ENCODE measurements at regions not wholly inside any gene's neighbourhood (a gene's known extent, or its start where the extent isn't known, plus 50 kb on each side); places are given as distances from the start of the nearest gene placed in this dataset.

DNA sequence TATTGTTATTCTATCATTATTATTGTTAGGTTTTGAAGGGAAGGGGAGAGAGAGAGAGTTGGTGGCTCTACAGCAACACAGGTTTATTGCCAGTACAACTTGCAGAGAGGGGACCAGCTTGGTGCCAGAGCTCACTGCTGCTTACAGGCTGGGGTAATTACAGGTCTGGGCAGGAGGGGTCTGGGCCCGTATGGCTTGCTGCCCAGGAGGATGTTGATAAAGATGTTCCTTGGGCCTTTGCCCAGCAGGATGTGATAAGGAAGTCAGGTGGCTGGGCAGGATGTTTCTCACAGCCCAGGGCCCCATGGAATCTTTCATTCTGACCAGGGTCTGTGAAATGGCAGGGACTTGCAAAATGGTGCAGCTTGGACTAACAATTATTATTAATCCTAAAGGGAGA lies 64.2 kb upstream of the ZNF599 start:
- no peak for DNase-seq
- Mint-ChIP-seq H3K9me3 (peaks cover 13% of the 10 kb centered on the region), H3K4me1 (peaks cover 7% of the 10 kb centered on the region), H3K27ac (no peak overlapping the region), H3K27me3 (ENCODE audit: low read depth, poor library complexity) (peaks cover 48% of the 10 kb centered on the region), H3K36me3 (ENCODE audit: low read depth) (peaks cover 6% of the 10 kb centered on the region), H3K4me3 (no peak overlapping the region)
- TF ChIP-seq, protein P1, sequence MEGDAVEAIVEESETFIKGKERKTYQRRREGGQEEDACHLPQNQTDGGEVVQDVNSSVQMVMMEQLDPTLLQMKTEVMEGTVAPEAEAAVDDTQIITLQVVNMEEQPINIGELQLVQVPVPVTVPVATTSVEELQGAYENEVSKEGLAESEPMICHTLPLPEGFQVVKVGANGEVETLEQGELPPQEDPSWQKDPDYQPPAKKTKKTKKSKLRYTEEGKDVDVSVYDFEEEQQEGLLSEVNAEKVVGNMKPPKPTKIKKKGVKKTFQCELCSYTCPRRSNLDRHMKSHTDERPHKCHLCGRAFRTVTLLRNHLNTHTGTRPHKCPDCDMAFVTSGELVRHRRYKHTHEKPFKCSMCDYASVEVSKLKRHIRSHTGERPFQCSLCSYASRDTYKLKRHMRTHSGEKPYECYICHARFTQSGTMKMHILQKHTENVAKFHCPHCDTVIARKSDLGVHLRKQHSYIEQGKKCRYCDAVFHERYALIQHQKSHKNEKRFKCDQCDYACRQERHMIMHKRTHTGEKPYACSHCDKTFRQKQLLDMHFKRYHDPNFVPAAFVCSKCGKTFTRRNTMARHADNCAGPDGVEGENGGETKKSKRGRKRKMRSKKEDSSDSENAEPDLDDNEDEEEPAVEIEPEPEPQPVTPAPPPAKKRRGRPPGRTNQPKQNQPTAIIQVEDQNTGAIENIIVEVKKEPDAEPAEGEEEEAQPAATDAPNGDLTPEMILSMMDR (IDR thresholded peaks at IDR 0.05) = no peak

DNA sequence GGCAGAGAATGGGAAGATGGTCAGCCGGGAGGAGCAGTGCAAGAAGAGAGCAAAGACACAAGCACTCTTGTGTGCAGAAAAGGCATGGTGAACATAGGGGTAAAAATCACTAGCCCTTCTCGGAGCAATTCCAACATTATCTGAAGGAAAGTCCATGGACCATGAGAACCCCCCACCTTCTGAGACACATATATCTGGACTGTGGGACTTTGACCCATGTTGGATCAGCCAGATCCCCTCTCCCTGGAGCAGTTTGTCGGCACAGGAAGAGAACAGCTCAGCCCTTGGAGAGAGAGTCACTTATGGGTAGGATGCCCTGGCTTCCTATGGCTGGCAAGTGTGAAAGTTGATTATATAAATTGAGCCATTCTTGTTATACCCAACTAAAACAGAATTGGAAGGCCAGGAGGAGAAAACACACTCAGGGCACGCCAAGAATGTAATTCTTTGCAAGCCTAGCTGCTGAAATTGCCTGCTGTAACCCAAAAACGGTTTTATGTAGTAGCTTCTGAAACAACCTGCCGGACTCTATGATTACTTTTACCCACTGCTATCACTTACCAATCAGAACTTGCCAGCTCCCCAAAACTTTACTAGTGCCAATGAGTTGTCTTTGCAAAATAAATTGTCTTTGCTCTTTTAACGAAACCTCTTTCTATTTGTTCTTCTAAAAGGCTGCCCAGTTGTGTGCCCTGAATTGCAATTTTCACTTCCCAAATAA lies 62.8 kb upstream of the ZNF599 start:
- TF ChIP-seq, protein P1 (IDR thresholded peaks at IDR 0.05) = no peak
- peaks cover 7% of the 10 kb centered on the region for H3K4me1 Mint-ChIP-seq
- peaks cover 6% of the 10 kb centered on the region for H3K36me3 Mint-ChIP-seq (ENCODE audit: low read depth)
- H3K9me3 Mint-ChIP-seq = peaks cover 13% of the 10 kb centered on the region
- peaks cover 48% of the 10 kb centered on the region for H3K27me3 Mint-ChIP-seq (ENCODE audit: low read depth, poor library complexity)
- H3K4me3 Mint-ChIP-seq = no peak overlapping the region
- no peak for DNase-seq
- H3K27ac Mint-ChIP-seq = no peak overlapping the region

DNA sequence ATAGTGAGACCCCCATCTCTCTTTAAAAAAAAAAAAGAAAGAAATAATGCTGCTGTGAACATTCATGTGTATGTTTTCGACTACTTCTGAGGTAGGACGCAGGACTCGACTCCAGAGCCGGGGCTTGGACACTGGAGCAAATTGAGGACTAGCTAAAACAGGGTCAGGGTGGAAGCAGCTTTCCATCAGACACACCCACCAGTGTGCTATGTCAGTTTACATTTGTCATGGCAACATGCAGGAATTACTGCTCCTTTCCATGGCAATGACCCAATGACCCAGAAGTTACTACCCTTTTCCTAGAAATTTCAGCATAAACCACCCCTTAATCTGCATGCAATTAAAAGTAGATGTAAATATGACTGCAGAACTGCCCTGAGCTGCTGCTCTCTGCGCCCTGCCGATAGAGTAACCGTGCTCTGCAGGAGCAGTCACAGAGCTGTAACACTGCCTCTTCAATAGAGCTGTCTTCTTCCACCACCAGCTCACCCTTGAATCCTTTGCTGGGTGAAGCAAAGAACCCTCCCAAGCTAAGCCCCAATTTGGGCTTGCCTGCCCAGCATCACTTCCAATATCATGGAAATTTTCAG lies 61.6 kb upstream of the ZNF599 start:
- Mint-ChIP-seq H3K4me3 (no peak overlapping the region), H3K4me1 (peaks cover 7% of the 10 kb centered on the region), H3K27ac (no peak overlapping the region), H3K36me3 (ENCODE audit: low read depth) (peaks cover 6% of the 10 kb centered on the region), H3K9me3 (peaks cover 13% of the 10 kb centered on the region), H3K27me3 (ENCODE audit: low read depth, poor library complexity) (peaks cover 47% of the 10 kb centered on the region)
- DNase-seq = no peak
- TF ChIP-seq, protein P1 (IDR thresholded peaks at IDR 0.05) = no peak

- Mint-ChIP-seq H3K9me3 (peaks cover 10% of the 10 kb centered on the region), H3K4me3 (no peak overlapping the region), H3K4me1 (no peaks in the 10 kb centered on the region), H3K36me3 (ENCODE audit: low read depth) (peaks cover 6% of the 10 kb centered on the region), H3K27ac (no peak overlapping the region), H3K27me3 (ENCODE audit: low read depth, poor library complexity) (peaks cover 29% of the 10 kb centered on the region)
- DNase-seq = no peak
- TF ChIP-seq, protein P1 (IDR thresholded peaks at IDR 0.05) = no peak
Measured at GRCh38 chr19:34832581-34833112, 59.6 kb upstream of the ZNF599 start.

GRCh38 chr19:34831714-34832113 lies 58.7 kb upstream of the ZNF599 start:
- Mint-ChIP-seq H3K27ac (no peak overlapping the region), H3K27me3 (ENCODE audit: low read depth, poor library complexity) (peaks cover 21% of the 10 kb centered on the region), H3K9me3 (peaks cover 10% of the 10 kb centered on the region), H3K4me1 (no peaks in the 10 kb centered on the region), H3K36me3 (ENCODE audit: low read depth) (peaks cover 6% of the 10 kb centered on the region), H3K4me3 (no peak overlapping the region)
- TF ChIP-seq, protein P1 (IDR thresholded peaks at IDR 0.05) = no peak
- no peak for DNase-seq
